ENCODE measurements at regions not wholly inside any gene's neighbourhood (a gene's known extent, or its start where the extent isn't known, plus 50 kb on each side); places are given as distances from the start of the nearest gene placed in this dataset.

DNA sequence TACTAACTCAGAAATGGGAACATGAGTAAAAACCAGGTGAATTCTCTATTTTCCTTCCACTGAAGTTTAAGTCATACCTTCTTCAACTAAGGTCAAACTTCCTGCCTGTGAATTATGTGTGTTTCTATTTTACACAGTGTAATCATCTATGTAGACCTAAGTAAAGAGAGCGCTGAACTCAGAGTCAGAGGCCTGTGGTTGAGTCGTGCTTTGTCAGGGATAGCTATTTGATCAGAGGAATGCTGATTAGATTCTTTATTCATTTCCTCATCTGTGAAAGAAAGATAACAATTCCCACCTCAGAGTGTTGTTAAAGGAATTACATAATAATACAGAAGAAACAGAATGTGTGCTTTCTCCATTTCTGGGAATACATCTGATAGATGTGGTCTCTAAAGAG is 654.1 kb downstream of the STIM2 start:
- DNase-seq (ENCODE audit: low read depth): no peak

DNA sequence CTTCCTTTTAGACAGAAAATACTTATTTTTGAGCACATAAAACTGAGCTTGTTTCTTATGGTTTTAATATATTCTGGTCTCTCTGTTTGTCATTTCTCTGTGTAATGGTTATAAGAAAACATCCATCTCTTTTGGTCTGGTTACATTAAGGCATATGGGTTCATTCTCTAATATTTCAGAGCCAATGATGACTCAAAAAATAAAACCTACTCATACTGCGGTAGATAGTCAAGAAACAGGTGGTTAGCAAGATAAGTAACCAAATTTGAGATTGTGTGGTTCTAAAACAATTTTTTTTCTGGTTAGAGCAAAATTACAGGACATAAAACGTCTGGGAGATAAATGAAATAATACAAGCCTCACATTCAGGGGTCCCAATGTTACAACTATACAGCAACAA is 654.5 kb downstream of the STIM2 start:
- no peak for DNase-seq (ENCODE audit: low read depth)

DNA sequence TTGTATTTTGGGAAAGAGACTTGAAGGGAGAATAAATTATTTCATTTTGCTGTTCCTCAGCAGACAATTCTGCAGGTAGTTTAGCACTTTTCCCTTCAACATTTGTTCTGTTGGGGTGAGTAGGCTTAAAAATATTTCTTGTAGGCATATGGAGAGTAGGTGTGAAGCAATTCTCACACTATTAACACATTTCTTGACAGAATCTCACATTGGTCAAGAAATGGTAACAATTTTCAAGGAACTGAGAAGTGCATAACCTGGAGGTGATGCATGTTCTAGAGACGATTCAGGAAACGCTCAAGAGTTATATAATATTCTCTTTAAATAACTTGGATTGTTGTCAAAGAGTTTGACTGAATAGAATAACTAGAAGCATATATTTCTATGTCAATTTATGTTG is 658.2 kb downstream of the STIM2 start:
- DNase-seq (ENCODE audit: low read depth): no peak

DNA sequence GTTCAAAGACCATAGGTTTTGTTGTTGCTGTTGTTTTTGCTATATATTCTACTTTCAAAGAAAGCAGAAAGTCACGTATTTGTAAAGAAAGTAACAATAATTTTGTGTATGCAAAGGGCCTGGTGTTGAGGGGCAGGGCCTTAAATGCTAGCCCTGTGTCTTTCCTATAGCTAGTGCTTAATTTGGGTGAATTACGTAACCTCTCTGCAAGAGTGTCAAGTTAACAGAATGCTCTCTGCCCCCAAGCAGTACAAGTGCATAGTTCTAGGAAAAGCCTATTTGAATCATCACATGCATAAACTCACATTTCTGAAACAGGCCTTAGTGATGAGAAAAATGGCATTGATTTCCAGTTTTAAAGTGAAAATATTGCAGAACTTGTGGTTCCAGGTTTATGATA is 663.6 kb downstream of the STIM2 start:
- DNase-seq (ENCODE audit: low read depth): no peak

DNA sequence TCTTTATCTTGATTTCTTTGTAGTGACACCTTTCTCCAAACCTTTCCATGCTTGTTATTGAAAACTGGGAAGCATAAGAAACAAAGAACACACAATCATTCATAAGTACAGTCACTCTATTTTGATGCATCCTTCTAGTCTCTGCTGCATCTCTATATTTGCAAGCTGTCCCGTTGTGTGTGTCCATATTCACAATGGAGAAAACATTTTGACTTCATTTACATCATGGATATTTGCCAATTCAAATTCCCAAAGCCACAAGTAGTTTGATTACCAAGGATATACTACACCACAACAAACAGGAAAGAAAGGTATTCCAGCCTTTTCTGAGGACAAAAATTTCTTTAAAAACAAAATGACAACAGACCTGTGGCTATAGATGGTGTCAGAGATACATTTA is 673.8 kb downstream of the STIM2 start:
- DNase-seq (ENCODE audit: low read depth): no peak

DNA sequence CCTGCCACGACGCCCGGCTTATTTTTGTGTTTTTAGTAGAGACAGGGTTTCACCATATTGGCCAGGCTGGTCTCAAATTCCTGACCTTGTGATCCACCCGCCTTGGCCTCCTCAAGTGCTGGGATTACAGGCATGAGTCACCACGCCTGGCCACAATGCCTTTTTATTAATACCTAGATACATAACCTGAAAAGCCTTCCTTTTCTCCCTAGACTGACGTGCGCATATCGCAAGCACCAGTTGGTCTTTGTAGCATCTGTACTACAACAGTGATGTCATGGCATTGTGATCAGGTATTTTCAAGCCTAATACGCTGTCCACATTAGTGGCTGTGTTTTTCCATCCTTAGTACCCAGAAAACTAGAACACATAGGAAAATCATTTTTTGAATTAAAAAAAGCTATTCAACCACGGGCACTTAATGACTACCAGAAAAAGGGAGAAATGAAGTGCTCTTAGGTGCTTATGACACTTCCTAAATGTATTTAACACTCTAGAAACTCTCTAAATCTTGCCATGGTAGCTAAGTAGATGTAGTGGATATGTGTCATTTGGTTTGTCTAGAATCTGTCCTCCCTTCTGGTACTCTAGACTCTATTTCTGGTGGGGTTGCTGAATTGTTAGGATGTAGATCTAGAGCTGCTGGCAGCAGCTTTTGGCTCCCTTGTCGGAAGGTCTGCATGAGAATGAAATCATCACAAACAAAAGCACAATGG is 707.8 kb downstream of the STIM2 start:
- DNase-seq (ENCODE audit: low read depth): no peak

DNA sequence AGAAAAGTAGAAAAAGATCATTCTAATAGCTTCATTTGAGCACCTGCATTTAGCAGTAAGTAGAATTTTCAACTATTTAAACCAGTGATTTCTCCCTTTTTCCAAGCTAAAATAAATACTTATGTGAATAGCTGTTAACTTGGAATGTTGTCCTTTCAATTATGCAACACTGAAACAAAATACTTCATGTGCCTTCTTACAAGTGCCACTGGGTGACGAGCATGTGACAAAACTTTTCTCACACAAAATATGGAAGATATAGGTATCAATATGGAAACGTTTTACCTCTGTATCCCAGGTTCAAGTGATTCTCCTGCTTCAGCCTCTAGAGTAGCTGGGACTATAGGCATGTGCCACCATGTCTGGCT is 708.3 kb downstream of the STIM2 start:
- DNase-seq (ENCODE audit: low read depth): no peak

DNA sequence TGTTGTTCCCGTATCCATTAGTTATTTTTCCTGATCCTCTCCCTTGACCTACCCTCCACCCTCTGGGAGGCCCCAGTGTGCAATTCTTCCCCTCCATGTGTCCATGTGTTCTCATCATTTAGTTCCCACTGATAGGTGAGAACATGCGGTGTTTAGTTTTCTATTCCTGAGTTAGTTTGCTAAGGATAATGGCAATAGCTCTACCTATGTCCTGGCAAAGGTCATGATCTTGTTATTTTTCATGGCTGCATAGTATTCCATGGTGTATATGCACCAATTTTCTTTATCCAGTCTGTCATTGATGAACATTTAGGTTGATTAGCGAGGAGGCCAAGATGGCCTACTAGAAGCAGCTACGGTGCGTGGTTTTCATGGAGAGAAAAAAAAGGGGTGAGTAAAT is 714.1 kb downstream of the STIM2 start:
- no peak for DNase-seq (ENCODE audit: low read depth)

DNA sequence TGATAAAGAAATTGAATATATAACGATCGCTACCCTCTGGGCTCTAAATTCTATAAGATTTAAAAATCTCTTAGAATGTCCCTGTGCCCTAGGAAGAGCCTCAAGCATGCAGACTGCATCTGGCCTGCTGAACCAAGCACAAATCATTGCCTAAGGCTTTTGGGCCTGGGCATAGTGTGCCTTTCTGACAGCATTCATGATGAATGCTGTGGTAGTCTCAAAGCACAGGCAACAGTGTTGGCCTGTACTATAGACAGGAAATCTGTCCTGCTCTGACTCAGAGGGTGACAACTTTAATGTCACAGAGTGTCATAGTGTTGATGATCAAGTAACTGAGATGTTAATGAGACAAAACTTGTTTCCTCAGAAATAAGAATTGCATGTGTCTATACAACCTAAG is 717.3 kb downstream of the STIM2 start:
- no peak for DNase-seq (ENCODE audit: low read depth)

DNA sequence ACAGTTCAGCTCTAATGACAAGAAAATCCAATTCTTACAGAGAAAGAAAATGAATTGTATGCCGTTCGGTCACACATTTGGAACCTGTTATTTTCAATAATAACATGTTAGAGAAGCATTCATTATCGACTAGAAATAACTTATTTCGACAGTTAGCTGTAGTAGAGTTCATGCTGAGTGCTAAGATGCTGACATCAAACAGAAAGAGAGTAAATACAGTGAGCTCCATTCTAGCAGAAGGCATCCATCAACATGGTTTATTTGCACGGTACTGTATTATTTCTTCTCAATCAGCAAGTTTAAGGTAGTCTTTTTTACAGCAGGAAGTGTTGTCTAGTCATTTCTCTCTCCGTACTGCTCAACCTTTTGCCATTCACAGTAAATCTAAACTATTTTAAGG is 732.1 kb downstream of the STIM2 start:
- no peak for DNase-seq (ENCODE audit: low read depth)

DNA sequence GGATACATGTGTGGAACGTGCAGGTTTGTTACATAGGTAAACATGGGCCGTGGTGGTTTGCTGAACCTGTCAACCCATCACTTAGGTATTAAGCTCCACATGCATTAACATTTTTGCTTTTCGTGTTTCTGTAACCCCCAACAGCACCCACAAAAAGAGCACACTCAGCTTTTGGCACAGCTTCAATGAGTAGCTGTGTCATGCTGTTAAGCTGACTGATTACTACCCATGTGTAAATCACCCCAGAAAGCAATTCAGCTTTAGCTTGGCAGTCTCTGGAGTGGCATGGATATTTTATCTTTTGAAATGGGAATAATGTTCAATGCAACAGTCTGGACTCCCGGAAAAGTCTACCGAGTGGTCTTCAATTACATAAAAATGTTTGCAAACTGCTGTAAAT is 734.3 kb downstream of the STIM2 start:
- DNase-seq (ENCODE audit: low read depth): no peak

DNA sequence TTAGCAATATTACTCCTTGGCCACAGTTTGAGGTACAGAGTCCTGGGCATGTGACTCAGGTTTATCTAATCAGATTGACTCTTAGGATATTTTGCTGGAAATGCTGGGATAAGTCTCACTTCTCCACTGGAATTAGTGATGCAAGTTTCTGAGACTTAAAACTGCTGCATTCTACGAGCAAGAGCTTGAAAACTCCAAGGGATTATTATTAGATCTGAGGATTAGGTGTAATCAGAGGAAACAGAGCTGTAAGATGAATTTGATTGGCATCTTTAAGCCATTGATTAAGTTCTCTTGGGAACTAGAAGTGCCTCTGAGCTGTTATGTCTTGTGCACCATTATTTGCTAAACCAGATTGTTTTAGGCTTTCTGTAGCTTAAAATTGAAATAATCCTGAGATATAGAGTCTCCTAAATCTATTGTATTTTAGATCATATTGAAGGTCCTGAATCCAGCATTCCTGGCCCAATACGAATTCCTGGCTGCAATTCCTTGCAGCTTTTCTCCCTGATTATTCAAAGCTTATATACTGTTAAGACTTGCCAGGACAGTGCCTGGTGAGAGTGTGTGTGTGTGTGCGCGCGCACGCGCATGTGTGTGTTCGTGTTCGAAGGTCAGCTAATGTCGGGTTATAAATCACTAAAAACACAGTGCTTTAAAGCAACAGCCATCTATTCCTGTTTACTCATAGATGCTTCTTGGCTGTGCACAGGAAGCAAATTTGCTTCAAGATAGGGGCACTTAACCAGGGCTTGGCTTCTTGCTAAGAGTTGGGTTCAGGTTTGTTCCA is 735.1 kb downstream of the STIM2 start:
- DNase-seq (ENCODE audit: low read depth): no peak

DNA sequence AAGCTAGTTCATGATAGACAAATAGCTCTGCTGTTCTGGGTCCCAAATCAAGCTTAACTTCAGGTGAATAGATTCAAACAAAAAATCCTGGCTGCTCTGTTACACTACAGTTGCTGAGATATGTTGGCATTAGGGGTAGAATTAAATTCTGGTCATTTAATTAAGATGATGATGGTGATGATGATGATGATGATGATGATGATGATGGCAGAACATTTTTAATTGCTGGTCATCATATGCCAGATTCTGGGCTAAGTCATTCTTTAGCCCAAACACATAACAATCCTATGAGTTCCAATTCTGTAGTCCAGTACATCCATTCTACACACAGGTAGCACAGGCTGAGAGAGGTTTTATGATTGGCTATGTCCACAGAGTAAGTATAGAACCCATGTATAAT is 741.5 kb downstream of the STIM2 start:
- no peak for DNase-seq (ENCODE audit: low read depth)

DNA sequence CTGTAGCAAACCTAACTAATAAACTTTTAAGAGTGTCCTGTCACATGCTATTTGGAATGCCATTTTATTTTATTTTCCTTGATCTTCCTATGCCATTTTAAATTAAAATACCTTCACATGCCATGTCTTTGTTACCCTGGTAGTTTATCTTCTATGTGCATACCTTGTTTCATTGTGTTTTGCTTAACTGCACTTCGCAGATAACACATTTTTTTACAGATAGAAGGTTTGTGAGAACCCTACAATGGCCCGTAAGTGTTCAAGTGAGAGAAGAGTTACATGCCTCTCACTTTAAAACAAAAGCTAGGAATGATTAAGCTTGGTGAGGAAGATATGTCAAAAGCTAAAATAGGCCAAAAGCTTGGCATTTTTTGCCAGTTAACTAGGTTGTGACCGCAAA is 744.1 kb downstream of the STIM2 start:
- DNase-seq (ENCODE audit: low read depth): no peak

DNA sequence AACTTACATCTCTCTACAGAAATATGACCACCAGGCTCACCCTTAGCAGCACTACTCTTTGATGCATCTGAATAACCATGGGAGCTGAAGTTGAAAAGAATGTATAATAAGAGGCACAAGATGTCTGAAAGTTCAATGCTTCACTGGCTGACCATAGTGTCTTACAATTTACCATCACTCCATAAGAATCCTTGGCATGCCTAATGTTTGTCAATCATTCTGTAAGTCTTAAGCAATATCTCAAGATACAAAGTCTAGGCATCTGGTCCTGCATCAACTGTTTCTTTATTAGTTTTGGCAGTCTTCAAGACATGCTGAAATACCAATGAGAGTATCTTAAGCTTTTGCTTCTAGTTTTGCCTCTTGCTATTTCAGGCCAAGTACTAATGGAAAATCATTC is 755.5 kb downstream of the STIM2 start:
- no peak for DNase-seq (ENCODE audit: low read depth)

DNA sequence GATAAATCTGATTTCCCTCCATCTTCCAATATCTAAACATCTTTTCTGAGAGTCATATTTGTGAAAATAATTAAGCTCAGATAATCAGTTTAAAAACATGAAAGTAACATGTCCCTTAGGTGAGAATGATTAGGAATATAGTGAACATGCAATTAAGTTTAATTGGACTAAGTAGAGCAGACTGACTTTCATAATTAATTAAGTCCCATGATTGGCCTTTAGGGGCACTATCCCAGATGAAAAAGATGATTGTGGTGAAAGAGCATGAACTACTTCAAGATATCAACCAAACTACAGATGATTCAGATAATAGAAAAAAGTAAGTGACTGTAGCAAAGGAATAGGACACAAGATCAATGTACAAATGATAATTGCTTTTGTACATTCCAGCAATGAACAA is 758.8 kb downstream of the STIM2 start:
- no peak for DNase-seq (ENCODE audit: low read depth)

DNA sequence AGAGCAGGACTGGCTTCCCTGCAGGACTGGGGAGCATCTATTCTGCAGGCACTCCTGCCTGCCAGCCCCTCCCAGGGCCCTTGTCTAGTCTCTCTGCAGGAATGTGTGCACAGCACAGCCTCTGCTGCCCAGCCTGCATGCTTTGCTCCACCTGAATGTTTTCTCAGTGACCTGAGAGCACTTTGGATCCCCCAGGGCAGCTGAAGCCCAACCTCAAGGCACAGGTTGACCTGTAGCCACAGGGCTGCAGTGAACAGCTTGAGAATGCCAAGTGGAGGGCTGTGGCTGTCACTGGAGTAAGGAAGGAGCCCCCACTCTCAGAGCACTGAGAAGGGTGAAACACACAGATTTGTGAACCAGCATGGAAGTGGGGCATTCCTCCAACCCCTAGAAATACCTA is 760.2 kb downstream of the STIM2 start:
- DNase-seq (ENCODE audit: low read depth): no peak

DNA sequence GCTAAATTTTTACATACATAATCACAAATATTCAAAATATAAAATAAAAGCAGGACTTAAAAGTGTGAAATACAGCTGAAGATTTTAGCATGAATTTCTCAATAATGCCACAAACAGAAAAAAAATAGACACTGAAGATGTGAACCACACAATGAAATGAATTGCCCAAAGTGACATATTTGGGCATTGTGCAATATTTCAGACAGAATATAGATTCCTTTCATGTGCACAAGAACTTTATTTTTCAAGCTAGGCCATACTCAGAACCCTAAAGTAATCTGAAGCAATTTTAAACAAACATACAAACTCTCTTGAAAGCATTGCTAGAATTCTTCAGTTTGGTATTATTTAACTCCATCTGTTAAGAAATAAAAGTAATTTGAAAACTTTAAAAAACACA is 764.1 kb downstream of the STIM2 start:
- DNase-seq (ENCODE audit: low read depth): no peak

DNA sequence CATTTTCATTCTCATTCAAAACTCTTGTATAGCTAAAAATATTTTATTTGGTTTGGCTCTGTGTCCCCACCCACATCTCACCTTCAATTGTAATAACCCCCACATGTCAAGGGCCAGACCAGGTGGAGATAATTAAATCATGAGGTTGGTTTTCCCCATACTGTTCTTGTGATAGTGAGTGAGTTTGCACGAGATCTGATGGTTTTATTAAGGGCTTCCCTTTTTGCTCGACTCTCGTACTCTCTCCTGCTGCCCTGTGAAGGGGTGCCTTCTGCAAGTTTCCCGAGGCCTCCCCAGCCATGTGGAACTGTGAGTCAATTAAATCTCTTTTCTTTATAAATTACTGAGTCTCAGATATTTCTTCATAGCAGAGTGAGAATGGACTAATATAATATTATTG is 768.0 kb downstream of the STIM2 start:
- DNase-seq (ENCODE audit: low read depth): no peak

DNA sequence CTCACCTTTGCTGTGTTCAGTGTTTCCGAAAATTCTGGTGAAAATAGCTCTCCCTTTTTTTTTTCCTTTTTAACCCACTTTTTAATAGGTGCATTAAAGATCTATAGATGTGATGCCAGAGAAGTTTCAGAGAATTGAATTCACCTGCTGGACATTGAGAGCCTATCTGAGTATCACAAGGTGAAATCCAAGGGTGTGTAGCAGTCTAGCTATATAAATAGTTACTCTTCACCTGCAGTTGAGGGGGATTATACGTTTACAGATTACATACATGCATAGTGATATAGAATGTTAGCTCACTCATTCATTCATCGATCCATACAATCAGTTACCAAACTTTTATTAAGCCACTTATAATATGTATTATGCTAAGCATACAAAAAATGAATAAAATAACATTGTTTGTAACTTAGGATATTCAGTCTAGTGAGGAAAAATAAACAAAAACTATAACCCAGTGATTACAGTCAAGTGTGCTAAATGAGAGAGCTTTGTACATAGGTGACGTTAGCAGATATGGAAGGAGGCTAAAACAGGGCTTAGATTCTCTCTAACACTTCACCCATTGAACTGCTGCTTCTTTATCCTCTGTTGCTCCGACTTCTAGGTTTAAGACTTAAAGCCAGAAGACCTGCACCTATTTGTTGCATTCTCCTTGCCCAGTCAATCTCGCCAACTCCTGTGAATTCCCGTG is 769.0 kb downstream of the STIM2 start:
- no peak for DNase-seq (ENCODE audit: low read depth)

DNA sequence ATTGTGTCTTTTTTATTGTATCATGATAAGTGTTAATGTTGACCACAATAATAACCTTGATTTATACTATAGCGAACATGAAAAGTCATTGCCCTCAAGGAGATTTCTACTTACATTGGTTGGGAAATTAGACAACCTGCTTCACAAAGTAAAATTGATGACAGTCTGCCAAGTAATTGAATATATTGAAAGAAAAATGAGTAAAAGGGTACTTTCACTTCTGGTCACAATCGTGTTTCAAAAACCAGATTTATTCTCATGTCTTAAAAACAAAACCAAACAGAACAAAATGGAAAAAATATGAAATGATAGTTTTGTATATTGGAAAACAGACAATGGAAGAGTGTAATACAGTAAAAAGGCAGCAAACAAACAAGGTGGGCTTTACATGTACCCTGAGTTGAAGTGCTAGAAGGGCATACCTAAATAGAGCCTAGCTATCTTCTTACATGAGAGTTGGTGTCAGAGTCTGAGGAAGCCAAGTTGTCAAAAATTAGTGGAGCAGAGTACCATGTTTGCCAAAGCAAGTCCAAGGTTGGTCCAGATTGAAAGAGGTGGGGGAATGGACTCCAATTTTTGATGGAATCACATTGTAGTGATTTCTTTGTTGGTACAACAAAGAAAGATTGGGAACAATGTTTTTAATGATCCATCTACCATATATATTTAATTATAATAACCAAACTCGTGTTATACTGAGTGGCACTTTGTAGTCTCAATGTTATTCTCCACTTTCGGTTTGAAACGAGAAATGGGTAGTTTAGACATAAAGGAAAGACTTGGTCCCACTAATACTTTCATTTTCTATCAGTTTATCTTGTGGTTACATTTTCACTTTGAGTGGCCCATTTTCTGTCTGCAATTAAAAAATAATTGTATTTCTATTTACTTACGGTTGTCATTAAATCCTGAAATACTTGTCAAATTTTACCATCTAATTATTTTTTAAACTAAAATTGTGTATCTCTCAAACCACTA is 775.6 kb downstream of the STIM2 start:
- DNase-seq (ENCODE audit: low read depth): no peak

Measured in GM04504 (cell line).